NCI-H774 (cell line): ENCODE measurements at regions not wholly inside any gene's neighbourhood (a gene's known extent, or its start where the extent isn't known, plus 50 kb on each side); places are given as distances from the start of the nearest gene placed in this dataset.
"Not testable (repeated sequence)": the region's sequence is repeated elsewhere in the genome, so short reads cannot be mapped to it uniquely, and the experiment has no call there.

ENCODE experiments used
- DNase-seq: peaks from one replicate; lab custom pipeline; 2025; lab: John Stamatoyannopoulos, UW

DNA sequence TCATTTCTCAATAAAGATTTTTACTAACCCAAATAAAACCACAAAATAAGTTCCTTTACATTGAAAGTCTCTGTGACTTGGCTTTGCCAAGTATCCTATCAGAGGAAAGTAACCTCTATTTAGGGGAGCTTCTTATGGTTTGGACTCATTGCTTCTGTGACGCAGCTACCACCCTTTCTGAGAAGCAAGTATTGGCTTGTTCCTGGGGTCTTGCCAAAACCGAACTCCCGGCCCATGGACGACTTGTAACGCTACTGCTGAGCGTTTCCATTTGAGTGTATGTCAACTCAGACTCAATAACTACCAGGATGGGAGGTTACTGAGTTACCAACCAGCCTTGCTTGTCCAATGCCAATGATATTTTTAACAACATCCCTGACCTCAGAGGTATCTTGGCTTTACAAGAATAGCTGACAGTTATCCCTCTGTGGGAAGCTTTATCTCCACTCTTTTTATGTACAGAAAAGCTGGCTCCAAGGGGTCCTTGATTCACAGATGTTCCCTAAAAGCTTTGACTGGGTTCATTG lies 911.9 kb downstream of the TTLL7 start:
- no peak for DNase-seq

DNA sequence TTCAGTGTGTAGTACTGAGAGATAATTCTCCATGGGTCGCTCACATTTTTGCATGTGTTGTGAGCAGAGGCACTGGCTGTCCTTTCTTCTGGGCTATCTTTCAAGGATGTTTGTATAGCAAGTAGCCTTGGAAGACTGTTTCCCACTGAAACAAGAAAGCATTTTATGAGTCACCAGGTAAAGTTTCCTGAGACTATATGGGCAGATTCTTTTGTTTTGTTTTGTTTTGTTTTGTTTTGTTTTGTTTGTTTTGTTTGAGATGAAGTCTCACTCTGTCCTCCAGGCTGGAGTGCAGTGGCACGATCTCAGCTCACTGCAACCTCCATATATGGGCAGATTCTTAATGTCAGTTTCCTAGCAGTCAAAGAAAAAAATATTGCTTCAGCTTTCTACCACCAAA lies 912.6 kb downstream of the TTLL7 start:
- no peak for DNase-seq

DNA sequence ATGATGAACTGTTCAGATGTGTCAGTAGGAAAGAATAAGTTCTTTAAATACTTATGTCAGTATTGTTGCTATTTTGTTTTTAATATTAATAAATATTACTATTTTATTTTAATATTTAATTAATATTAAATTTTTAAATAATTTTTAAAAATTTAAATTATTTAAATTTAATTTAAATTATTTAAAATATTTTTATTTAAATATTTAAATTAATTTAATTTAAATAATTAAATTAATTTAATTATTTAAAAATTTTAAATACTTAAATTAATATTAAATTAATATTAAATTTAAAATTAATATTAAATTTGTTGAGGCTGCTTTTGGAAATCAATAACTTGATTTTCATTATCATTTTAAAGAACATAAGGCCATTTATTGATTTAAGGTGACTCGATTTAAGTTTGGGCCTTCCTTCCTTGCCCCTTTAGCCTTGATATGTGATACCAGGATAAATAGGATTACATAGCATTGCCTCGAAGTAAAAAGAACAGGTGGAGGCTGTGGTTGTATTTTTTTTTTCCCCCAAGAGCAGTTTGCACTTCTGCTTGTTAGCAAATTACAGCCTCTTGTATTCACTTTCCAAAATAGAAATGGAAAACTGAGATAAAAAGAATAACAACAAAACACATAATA lies 915.2 kb downstream of the TTLL7 start:
- no peak for DNase-seq

DNA sequence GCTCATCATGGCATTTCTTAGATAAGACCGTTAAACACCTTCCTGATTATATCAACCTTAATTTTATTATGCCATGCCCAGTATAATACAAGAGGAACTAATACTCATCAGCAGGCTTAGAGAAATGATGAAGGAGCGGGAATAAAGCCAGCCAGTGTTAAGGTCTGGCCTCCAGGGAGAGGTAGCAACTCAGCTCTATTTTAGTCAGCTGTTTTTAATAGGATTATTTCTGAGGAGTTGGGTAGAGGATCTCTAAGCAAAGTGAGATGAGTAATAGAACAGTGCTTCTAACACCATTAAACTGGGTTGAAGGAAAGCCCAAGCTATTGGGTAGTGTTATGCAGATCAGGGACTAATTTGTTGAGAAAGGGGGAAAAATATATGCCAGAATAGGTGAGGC lies 921.5 kb downstream of the TTLL7 start:
- no peak for DNase-seq

DNA sequence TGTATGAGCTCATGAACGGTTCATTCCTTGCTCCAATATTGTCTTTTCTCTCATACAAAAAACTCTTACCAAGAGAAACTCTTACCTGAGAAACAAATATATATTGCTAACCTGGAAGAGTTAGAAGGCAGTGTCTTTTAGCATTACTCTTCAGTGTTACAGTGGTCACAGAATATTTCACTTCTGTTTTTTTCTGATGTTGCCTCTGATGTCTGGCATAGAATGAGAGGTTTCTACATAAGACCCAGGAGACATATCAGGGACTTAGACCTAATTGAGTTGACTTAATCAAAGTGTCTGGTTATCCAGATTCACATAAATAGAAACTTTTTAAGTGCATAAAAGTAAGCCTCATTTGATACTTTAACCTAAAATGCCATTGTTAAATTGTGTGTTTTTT lies 923.8 kb downstream of the TTLL7 start:
- DNase-seq, result no peak

DNA sequence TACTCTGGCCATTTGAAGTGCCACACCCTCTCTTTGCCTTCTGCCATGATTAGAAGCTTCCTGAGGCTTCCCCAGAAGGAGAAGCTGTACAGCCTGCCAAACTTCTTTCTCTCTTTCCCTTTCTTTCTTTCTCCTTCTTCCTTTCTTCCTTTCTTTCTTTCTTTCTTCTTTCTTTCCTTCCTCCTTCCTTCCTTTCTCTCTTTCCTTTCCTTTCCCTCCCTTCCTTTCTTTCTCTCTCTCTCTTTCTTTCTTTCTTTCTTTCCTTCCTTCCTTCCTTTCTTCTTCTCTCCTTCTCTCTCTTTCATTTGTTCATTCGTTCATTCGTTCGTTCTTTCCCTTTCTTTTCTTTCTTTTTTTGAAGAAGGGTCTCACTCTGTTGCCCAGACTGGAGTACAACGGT lies 931.0 kb downstream of the TTLL7 start:
- no peak for DNase-seq

DNA sequence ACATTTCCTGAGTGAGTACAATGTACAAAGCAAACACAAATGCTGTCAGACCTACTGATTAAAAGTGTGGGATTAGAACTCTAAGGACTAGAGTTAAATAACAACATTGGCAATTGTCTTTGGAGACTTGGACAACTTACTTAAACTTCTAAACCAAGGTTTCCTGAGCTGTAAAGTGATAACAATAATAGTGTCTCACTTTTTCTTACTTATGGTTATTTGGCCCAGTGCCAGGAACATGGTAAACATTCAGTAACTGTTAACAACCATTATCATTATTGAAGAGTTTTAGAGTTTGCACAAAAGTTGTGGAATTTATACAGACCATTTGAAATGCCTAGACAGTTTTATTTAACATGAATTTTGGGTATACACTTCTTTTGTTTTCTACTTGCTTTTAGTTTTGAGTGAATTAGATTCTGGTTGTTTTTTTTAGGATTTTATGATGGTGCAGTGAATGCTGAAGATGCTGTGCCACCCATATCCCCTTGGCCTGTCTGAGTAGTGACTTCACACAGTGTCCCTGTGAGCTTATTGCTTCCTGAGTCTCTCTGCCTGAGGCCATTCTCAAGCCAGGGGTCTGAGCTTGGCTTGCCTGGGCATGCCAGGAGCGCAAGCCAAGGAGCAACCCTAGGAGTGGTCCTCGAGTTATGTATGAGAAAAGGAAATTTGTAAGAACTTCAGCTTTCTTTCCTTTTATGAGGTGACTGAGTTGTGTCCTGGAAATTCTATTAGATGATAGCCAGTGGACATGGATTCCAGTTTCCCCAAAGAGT lies 932.8 kb downstream of the TTLL7 start:
- no peak for DNase-seq

DNA sequence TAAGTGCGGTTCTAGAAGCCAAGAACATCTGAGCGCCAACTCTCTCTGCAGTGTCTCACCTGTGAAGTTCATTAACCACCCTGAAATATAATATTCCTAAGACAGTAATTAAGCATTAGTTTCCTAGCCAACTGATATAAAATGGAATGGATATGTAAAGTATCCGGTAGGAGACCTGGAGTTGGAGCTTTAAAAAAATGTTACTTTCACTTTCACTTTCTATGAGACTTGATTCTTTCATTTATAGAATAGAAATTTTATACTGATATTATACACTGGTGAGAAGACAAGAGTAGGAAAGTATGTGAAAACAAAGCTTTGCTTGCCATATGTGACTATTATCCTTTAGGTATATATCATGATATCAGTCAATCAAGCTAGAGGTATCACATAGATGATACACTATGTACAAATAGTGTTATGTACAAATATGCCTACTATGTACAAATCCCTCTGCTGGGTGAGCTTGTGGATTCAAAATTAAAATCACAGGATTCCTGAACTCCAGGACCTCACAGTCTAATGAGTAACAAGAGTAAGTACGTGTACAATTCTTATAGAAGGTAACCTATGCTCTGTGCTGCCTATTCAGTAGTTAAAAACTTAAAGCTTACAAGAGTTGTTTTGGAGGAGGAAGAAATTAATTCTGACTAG lies 934.2 kb downstream of the TTLL7 start:
- no peak for DNase-seq

DNA sequence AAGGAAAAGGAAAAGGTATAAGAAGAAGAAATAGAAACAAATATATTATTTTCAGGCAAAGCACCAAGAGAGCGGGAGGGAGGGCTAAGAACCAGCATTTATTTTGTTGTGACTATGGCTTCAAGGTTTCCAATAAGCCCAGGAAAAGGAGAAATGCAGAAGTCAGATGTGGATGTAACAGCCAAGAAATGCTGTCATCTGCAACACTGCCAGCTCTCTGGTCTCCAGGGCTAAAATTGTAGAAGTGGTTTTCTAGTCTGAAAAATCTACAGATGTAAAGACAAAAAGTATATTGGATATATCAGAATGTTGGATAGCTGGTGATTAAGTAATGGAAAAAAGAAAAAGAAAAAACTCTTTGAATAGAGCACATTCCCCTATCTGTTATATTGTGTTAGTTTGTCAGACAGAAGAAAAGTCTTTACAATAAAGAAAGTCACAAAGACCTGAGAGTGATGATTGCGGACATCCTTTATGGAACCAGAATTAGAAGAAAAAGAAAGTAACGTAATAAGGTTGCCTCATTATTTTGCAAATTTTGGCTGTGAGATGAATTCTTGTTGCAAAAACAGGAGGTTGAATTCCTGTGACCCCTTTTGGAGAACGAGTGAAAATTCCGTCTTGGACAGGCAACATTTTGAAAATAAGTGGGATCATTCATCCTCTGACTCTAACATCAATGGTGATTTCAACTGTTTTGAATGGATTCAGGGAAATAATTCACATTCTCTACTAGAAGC lies 938.1 kb downstream of the TTLL7 start:
- DNase-seq, result no peak

DNA sequence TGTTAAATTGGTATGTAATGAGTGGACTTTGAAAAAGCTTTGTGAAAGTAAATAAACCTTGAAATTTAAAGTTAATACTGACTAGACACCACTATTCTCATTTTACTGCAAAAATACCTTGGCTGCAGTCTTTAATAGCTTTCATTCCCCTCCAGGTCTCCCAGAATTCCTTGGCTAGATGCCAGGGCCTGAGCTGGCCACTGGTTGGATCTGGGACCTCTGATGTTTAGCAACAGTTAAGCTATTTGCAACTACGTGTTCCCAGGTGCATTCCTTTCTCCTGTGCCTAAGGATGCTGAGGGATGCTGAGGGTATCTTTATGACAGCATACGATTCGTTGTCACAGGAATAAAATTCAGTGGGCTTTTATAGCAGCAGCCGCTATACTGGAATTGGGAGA lies 938.7 kb downstream of the TTLL7 start:
- DNase-seq, result no peak

DNA sequence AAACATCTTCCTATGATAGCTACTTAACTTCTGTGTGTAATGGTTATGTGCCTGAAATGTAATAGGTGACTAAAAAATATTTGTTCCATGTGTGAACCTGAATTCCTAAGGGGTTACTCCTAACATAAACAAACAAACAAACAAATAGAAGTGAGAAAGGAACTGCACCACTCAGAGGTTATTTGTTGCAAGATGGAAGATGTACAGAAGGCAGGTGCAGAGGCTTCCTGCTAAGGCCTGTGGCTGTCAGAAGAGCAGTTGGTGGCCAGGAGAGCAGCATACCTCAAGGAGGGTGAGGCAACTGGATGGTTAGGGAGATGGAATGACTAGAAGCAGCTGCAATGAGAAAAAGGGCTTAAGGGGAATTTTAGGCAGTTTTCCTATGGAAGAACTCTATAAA lies 940.6 kb downstream of the TTLL7 start:
- DNase-seq, result no peak

DNA sequence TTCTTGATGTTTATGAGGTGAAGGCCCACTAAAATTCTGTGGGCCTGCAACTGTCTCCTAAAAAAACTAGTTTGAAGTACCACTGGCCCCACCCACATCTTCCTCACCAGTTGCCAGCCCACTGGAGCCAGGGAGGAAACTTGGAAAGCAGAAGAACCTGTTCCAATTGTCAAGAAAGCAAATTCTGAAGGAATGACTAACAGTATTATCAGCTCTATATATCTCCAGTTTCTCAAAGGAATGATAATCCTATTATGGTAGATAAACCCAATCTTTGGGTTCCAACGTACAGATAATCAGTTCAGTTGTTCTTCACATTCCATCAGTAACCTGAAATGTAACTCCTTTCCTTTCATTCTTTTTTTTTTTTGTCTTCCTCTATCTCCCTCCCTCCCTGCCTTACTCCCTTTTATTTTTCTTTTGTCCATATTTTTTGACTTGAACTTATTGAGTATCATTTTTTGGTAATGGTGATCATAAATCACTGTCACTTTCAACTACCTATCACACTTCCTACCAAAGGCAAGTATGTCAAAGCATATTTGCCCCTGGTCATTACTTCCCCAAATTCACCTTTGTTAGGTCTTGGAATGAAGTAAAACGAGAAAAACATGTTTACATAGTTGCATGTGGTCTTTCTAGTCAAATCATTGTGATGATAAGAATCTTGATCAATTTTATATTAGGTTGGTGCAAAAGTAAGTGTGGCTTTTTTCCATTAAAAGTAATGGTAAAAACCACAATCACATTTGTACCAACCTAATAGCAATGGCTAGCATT lies 943.4 kb downstream of the TTLL7 start:
- DNase-seq, result no peak

DNA sequence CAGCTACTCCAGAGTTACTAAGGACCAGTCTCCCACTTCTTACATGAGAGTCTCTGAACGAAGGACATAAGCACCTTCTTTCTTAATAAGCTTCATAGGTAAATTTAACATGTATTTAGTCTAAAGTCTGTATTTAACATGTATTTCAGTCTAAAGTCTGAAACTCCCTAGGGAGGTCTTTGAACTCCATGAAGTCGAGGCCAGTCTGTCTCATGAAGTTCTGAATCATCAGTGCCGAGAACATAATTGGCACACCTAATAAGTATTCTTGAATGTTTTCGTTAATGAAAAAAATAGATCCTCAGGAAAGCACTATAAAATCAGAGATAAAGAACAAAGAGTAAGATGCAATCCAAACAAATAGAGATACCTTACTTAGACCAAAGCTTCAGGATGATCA lies 945.5 kb downstream of the TTLL7 start:
- no peak for DNase-seq

DNA sequence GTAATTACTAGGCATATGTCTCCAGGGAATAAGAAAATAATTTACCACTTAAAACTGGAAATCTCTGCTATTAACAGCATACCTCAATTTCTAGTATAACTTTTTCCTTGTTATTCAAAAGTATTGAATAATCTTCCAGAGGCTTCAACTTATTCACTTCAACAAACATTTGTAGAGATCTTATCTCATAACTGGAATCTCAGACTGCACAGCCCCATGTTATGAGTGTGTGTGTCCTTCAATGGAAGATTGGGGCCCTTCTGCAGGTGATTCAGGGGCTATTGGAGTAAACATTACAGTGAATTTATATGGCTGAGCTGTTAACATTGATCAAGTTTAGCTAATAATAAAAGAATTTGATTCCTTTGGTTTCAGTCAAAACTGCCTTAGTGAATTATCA lies 946.1 kb downstream of the TTLL7 start:
- DNase-seq, result no peak

DNA sequence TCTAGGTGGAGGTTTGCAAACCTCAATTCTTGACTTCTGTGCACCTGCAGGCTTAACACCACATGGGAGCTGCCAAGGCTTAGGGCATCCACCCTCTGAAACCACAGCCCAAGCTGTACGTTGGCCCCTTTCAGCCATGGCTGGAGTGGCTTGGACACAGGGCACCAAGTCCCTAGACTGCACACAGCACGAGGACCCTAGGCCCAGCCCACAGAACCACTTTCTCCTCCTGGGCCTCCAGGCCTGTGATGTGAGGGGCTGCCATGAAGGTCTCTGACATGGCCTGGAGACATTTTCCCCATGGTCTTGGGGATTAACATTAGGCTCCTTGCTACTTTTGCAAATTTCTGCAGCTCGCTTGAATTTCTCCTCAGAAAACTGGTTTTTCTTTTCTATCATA lies 947.9 kb downstream of the TTLL7 start:
- DNase-seq, result not testable (repeated sequence)

DNA sequence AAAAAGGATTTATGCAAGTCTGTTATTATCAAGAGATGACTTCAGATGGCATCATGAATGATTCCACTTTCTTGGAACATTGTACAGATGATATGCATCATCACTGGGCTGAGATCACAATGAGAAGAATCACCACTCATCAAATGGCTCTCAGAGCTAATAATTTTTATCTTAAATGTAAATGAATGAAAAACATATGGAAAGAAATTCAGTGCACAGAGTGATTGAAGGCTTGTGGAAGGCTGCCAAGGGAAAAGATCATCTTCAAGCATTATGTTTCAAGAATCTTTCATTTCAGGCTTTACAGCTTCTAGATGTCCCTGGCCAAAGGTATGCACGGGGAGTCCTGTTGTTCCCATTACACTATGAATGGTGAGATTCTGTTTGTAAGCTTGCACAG lies 955.7 kb downstream of the TTLL7 start:
- no peak for DNase-seq

DNA sequence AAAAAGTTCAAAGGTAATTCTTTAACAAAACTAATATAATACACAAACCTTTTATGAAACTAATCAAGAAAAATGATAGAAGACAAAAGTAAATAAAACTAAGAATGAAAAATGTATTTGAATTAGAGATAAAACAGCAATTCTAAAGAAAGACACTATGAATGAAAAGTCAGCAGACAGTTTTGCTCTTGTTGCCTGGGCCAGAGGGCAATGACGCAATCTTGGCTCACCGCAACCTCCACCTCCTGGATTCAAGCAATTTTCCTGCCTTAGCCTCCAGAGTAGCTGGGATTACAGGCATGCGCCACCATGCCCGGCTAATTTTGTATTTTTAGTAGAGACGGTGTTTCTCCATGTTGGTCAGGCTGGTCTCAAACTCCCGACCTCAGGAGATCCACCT lies 959.8 kb downstream of the TTLL7 start:
- DNase-seq, result not testable (repeated sequence)

DNA sequence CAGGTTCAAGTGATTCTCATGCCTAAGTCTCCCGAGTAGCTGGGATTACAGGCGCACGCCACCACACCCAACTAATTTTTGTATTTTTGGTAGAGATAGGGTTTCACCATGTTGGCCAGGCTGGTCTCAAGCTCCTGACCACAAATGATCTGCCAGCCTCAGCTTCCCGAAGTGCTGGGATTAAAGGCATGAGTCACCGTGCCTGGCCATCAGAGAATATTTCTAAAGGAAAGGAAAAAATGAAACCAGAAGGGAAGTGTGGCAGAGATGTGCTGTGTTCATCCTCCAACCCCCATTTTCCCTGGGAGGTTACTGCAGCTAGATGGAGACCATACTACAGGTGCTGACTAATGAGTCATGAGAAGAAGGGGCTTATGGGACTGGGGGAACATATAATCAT lies 964.1 kb downstream of the TTLL7 start:
- DNase-seq, result no peak

DNA sequence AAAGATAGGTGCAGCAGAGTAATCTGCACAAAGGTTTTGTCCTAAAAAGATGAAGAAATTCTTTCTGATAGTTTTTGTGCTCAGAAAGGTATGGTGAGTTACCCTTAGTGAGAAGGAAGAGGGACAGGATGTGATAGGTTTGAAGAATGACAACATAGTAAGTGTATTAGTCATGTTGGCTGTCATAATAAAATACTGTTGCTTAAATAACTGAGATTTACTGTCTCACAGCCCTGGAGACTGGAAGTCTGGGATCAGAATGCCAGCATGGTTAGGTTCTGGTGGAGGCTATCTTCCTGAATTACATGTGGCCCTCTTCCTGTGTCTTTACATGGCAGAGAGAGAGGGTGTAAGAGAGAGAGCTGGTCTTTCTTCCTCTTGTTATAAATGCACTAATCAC lies 965.2 kb downstream of the TTLL7 start:
- DNase-seq, result no peak

DNA sequence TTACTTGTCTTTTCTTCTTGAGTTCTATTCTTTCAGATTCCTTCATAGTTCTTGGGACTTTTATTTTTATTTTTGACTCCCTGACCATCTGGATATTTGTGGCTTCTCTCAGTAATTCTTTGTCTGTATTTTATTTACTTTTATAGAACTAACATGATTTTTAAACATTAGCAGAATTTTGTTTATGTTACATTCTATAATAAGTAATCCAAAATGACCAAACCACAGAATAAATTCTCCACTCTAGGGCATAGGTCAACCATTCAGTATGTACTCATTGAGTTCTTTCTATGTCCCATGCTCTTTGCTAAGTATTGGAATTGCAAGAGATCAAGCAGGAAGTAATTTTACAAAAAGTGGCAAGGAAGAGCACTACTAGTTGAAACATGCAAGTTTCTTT lies 969.0 kb downstream of the TTLL7 start:
- no peak for DNase-seq

DNA sequence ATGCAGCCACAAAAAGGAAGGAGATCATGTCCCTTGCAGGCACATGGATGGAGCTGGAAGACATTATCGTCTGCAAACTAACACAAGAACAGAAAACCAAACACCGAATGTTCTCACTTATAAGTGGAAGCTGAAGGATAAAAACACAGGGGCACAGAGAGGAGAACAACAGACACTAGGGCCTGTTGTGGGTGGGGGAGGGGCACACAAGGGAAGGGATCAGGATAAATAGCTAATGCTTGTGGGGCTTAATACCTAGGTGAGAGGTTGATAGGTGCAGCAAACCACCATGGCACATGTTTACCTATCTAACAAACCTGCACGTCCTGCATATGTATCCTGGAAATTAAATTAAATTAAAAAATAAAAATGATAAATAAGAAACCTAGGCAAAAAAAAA lies 969.9 kb downstream of the TTLL7 start:
- no peak for DNase-seq

DNA sequence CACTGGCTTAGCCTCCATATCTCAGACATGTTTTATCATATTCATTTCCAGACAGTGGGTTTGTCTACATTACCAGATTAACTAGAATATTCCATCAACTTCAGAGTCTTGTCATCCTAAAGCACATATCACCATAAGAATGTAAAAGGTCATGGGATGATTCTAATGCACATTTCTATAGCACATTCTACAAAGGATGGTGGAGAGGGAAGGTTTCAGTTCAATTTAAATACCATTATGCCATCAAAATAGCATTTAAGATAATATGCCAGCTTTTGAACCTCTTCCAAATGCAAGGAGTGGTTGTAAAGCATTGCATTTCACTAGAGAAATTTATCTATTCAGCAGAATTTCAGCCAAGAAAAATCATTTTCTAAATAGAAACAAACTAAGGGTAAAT lies 970.5 kb downstream of the TTLL7 start:
- DNase-seq, result no peak
